ENCODE measurements at regions not wholly inside any gene's neighbourhood (a gene's known extent, or its start where the extent isn't known, plus 50 kb on each side); places are given as distances from the start of the nearest gene placed in this dataset.

DNA sequence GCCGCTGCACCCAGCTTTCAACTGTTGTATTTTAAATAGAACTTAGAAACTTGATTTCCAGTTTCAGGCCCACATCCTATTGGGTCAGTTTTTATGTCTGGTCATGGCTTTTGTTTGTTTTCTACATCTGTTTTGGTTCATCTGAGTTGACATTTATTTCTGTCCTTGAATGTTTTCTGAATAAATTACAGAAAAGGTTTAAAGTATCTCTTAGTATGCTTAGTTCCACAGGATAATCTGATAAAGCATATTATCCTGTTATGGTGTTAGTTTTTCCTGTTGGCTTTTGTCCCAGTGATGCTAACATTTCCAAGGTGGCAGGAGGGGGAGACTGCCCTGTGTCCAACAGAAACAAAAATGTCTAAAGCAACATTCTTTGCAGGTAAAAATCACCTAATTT, 733.2 kb downstream of the INHBA start:
- DNase-seq = no peak

DNA sequence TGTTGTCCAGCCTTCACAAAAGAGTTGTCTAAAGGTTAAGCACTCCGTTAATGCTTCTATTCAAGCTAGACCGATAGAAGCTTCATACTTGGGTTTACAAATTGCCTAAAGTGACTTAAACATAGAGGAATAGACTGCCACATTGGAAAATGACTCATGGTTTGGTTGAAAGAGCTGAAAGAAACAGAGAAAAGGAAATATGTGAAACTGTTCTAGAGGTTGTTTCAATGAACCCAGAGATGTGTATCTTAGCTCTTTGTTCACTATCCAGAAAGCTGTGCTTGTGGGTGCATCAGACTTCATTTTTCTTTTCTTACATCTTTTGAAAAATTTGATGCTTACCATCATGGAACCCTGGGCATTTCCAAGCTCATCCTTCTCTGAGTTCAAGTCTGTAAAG, 736.2 kb downstream of the INHBA start:
- DNase-seq = no peak

- DNase-seq = no peak
Measured at GRCh38 chr7:40965774-40966173, 737.1 kb downstream of the INHBA start.

- no peak for DNase-seq
Measured at GRCh38 chr7:40965016-40965415, 737.9 kb downstream of the INHBA start.

GRCh38 chr7:40964610-40965009, 738.3 kb downstream of the INHBA start:
- DNase-seq = no peak

GRCh38 chr7:40959955-40960354, 742.9 kb downstream of the INHBA start:
- DNase-seq = no peak

GRCh38 chr7:40948239-40948638, 754.7 kb downstream of the INHBA start:
- no peak for DNase-seq

DNA sequence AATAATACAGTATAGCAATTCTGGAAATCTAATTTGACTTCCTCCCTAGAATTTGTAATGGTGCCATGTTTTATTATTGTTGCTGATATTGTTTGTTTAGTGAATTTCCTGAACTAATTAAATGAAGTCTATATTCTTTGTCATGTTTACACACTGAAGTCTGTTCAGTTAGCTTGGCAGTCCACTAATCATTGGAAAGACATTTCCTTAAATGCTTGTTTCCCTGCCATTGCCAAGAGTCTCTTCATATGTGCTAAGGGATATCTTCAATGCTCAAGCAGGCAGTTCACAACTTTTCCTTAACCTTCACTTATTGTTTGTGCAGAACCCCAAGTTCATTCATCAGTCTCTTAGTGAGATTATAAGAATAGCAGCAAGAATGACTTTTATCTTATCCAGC, 755.3 kb downstream of the INHBA start:
- no peak for DNase-seq

- no peak for DNase-seq
Measured at GRCh38 chr7:40946549-40946948, 756.3 kb downstream of the INHBA start.

- DNase-seq = no peak
Measured at GRCh38 chr7:40945788-40946187, 757.1 kb downstream of the INHBA start.

DNA sequence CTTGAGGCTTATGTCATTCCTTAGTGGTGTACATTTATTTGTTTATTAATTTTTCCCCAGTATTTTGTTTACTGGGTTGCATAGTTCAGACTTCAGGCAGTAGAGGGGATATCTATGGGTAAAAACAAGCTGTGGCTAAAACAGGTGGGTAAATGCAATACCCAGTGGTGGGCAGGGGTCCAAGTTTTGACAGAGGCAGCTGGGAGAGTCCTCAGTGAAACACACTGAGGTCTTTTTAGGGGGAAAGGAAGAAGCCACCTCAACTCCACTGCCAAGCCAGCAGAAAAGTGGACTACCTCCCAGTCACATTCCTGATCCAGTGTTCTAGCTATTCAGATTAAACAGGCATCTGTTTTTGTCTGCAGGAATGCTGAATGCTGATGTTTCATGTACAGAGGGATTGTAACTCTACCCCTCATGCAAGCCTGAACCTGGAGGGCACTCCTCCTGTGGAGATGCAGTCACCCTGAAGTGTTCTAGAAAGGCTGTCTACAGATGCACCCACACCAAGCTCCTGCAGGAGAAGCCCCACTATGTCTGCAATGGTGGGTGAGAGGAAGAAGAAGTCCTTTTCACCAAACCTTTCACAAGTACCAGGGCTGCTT, 757.8 kb downstream of the INHBA start:
- DNase-seq = no peak

DNA sequence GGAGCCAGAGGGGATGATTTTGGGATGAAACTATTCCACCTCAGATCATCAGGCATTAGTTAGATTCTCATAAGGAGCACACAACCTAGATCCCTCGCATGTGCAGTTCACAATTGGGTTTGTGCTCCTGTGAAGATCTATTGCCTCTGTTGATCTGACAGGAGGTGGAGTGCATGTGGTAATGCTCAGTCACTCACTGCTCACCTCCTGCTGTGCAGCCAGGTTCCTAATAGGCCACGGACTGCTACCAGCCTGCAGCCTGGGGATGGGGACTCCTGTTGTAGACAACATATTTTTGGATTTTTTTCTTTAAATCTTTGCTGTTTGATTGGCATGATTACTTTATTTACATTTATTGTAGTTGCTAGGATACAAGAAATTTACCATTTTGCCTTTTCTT, 765.0 kb downstream of the INHBA start:
- DNase-seq = no peak

- no peak for DNase-seq
Measured at GRCh38 chr7:40935435-40935834, 767.5 kb downstream of the INHBA start.

- DNase-seq = no peak
Measured at GRCh38 chr7:40923626-40924025, 779.3 kb downstream of the INHBA start.

- no peak for DNase-seq
Measured at GRCh38 chr7:40922316-40922670, 780.6 kb downstream of the INHBA start.

DNA sequence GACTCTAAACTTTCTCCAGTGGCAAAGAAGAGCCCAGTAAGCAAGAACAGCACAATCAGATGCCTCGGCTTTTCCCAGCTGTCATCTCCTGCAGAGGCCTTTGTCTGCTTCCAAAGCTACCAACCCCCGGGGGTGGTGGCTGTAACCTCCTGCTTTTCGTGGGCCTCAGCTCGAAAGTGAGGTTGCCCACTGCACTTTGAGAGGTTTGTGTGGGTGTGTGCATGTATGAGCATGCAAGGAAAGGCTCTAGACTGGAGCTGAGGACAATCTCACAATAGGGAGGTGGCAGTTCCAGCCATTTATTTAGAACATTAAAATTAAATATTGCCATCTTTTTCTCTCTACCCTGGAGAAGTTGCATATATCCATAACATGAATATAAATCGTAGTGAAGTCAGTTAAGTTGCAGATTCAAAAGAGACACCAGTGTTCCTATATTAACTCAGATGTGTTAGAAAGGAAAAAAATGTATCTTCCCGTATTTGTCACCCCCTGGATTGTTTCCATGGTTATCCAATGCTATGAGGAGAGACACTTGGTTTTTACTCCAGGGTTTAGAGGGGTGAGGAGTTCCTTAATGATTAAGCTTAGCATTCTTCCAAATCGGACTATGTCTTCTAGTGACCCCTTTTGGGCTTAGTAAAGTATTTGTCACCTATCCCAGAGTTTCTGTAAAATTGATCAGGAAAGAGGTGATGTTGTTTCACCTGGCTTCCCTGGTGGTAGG, 781.1 kb downstream of the INHBA start:
- DNase-seq = no peak

DNA sequence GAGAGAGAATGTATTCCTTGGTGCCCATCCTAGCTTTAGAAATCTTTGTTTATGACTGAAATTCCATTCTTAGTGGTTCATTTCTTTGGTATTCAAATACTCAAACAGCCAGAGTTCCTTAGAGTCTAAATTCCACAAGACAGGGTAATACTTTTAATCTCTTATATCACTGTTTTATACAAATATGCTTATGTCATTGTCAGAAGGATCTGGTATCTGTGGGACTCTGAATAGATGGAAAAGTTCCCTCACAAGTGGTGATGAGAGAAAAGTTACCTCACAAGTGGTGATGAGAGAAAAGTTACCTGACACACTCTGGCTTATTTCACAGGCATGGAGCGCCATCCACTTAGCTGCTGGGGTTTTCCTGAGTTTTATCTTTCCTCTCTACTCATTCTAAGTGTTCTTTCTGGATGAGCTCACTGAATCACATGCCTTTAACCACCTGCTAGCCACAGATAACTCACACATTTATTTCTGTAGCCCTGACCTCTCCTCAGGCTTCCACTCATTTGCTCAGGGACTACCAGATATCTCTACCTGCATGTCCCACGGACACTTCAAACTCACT, 784.0 kb downstream of the SUGCT start:
- DNase-seq = no peak

DNA sequence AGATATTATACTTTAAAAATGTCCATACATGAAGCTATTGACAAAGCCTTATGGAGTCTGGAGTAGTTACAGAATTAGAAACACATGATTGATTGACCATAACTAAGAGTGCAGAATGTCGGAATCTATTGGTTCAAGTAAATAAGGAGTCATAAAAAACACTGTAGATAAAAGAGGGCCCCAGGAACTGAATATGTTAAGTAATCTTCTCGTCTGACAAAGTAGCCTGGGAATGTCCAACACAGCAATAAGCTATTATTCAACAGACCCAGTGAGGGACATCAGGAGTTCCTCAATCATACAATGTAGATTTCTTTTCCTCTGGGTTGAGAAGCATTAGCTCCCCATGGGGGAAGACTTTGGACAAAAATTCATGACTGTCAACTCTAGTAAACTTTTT, 782.0 kb downstream of the SUGCT start:
- DNase-seq = no peak

DNA sequence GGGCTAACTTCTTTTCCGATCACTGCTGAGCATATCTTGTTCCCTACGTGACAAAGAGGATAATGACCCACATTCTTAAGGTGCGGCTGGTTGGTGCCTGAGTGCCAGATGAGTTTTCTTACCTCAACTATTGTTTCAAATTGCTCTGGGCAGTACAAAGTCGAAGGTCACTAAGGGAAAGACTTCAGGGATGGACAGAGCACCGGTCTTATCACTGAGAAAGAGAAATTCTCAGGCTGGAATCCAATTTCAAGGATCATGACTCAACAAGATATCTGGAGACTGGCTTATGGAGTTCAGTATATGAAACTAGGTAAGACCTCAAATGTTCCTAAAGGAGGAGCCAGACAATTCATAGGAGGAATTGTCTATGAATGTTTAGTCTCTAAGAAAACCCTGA, 780.3 kb downstream of the SUGCT start:
- no peak for DNase-seq
